ENCODE measurements at regions not wholly inside any gene's neighbourhood (a gene's known extent, or its start where the extent isn't known, plus 50 kb on each side); places are given as distances from the start of the nearest gene placed in this dataset.

DNA sequence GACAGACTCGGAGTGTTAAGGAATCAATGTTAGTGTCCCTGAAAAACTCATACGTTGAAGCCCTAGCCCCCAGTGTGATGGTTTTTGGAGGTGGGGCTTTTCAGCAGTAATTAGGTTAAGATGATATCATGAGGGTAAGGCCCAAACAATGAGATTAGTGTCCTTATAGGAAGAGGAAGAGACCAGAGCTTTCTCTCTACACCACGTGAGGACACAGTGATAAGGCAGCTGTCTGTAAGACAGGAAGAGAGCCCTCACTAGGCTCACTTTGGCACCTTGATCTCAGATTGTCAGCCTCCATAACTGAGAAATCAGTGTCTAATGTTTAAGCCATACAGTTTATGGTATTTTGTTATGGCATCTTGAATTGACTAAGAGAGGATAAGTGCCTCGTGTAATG, 403.2 kb downstream of the NPIPA7 start:
- DNase-seq, result no peak
- Mint-ChIP-seq H3K9me3 (no peaks in the 10 kb centered on the region), H3K27ac (no peak overlapping the region), H3K4me1 (ENCODE audit: low read depth) (no peaks in the 10 kb centered on the region), H3K27me3 (ENCODE audit: low read depth) (peaks cover 3% of the 10 kb centered on the region), H3K4me3 (no peak overlapping the region), H3K36me3 (ENCODE audit: low read depth) (no peaks in the 10 kb centered on the region)
- CTCF ChIA-PET, result no interaction called here
- intact Hi-C loops (cut with micrococcal nuclease), result no loop called here

DNA sequence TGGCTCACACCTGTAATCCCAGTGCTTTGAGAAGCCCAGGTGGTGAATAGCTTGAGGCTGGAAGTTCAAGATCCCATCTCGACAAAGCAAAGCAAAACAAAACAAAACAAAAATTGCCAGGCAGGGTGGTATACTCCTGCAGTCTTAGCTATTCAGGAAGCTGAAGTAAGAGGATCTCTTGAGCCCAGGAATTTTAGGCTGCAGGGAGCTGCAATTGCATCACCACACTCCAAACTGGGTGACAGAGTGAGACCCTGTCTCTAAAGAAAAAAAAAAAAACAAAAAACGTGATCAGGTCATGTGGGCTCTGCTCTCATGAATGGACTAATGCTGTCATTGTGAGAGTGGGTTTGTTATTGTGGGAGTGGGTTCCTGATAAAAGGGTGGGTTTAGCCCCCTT, 409.1 kb downstream of the NPIPA7 start:
- DNase-seq, result no peak
- Mint-ChIP-seq H3K9me3 (peaks cover 7% of the 10 kb centered on the region), H3K4me3 (no peak overlapping the region), H3K27ac (no peak overlapping the region), H3K4me1 (ENCODE audit: low read depth) (no peaks in the 10 kb centered on the region), H3K27me3 (ENCODE audit: low read depth) (peaks cover 5% of the 10 kb centered on the region), H3K36me3 (ENCODE audit: low read depth) (no peaks in the 10 kb centered on the region)
- intact Hi-C loops (cut with micrococcal nuclease), result no loop called here
- CTCF ChIA-PET, result no interaction called here

DNA sequence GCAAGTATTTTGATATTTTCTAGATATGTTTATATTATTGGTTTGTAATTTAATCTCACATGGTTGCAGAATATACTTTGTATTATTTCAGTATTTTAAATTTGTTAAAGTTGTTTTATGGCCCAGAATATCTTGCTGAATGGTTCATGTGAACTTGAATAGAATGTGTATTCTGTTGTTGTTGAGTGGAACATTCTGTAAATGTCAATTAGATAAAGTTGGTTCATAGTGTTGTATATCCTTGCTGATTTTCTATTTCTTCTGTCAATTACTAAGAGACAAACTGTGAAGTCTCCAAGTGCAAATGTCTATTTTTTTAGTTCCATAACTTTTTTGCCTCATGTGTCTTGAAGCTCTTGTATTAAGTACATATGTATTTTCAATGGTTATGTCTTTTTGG, 411.7 kb downstream of the NPIPA7 start:
- H3K4me3 Mint-ChIP-seq, result no peak overlapping the region
- H3K9me3 Mint-ChIP-seq, result peaks cover 7% of the 10 kb centered on the region
- CTCF ChIA-PET, result no interaction called here
- H3K4me1 Mint-ChIP-seq (ENCODE audit: low read depth), result no peaks in the 10 kb centered on the region
- H3K36me3 Mint-ChIP-seq (ENCODE audit: low read depth), result no peaks in the 10 kb centered on the region
- no peak overlapping the region for H3K27ac Mint-ChIP-seq
- peaks cover 8% of the 10 kb centered on the region for H3K27me3 Mint-ChIP-seq (ENCODE audit: low read depth)
- intact Hi-C loops (cut with micrococcal nuclease), result no loop called here
- DNase-seq, result no peak

DNA sequence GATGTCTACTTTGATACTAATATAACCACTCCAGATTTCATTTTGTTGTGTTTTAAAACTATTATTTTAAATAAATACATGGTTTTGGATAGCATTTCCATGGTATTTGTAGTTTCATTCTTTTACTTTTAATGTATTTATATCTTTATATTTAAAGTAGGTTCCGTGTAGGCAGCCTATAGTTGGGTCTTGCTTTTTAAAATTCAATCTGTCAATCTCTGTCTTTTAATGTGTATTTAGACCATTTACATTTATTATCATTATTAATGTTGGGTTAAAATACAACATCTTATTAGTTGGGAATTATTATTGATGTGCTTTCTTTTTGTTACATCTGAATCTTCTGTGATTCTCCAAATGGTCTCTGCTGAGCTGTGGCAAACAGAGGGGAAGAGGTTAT, 412.1 kb downstream of the NPIPA7 start:
- Mint-ChIP-seq H3K4me1 (ENCODE audit: low read depth) (no peaks in the 10 kb centered on the region), H3K27ac (no peak overlapping the region), H3K4me3 (no peak overlapping the region), H3K27me3 (ENCODE audit: low read depth) (peaks cover 8% of the 10 kb centered on the region), H3K9me3 (peaks cover 7% of the 10 kb centered on the region), H3K36me3 (ENCODE audit: low read depth) (no peaks in the 10 kb centered on the region)
- intact Hi-C loops (cut with micrococcal nuclease), result no loop called here
- CTCF ChIA-PET, result no interaction called here
- no peak for DNase-seq

DNA sequence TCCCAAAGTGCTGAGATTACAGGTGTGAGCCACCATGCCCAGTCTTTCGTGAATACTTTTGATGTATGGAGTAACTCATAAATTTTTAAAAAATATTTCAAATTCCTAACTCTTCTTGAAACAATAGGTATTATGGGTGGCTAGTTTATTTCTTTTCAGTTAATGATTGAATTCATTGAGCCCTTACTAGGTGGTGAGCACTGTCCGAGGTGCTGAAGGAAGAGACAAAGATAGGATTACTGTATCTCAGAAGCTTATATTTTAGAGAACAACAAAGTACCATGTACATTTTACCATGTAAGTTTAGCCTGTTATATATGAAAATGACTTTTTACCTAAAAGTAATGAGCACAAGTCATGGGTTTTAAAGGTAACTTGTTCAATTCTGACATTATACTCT, 418.3 kb downstream of the NPIPA7 start:
- peak; percentile 25 for DNase-seq
- Mint-ChIP-seq H3K9me3 (no peaks in the 10 kb centered on the region), H3K27me3 (ENCODE audit: low read depth) (peaks cover 3% of the 10 kb centered on the region), H3K36me3 (ENCODE audit: low read depth) (no peaks in the 10 kb centered on the region), H3K4me3 (no peak overlapping the region), H3K4me1 (ENCODE audit: low read depth) (no peaks in the 10 kb centered on the region), H3K27ac (no peak overlapping the region)
- CTCF ChIA-PET, result no interaction called here
- intact Hi-C loops (cut with micrococcal nuclease), result no loop called here

DNA sequence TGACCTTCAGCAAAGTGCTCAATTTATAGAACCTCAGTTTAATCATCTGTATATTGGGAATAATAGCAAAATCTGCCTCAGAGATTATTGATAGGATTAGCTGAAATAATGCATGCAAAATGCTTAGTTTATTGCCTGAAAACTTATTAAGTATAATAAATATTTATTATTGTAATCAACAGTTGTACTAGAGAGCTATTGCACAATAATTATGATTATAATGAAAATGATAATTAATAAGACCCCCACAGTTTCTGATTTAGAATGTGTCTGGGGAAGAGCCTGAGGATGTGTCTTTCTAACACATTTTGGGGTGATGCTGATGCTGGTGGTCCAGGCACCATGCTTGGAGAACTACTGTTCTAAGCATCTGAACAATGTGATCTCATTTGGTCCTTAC, 419.6 kb downstream of the NPIPA7 start:
- H3K27ac Mint-ChIP-seq, result no peak overlapping the region
- no peaks in the 10 kb centered on the region for H3K36me3 Mint-ChIP-seq (ENCODE audit: low read depth)
- intact Hi-C loops (cut with micrococcal nuclease), result no loop called here
- H3K4me1 Mint-ChIP-seq (ENCODE audit: low read depth), result no peaks in the 10 kb centered on the region
- no peak overlapping the region for H3K4me3 Mint-ChIP-seq
- H3K27me3 Mint-ChIP-seq (ENCODE audit: low read depth), result peaks cover 3% of the 10 kb centered on the region
- CTCF ChIA-PET, result no interaction called here
- DNase-seq, result no peak
- H3K9me3 Mint-ChIP-seq, result no peaks in the 10 kb centered on the region

DNA sequence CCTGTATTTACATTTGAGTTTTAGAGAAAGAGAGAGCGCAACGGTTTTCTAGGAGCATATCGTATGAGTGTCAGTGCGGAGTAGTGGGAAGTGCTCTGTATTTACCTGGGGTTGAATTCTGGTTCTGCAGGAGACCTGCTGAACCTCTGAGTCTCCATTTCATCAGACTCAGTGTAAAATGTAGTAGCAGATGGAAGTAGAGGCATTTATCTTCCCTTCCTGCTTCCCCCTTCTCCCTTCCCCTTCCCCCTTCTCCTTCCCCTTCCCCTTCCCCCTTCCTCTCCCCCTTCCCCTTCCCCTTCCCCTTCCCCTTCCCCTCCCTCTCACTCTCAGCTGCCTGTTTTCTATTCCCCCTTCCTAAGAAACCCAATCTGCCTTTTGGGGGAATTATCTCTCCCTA, 426.9 kb downstream of the NPIPA7 start:
- H3K4me1 Mint-ChIP-seq (ENCODE audit: low read depth), result no peaks in the 10 kb centered on the region
- no peaks in the 10 kb centered on the region for H3K9me3 Mint-ChIP-seq
- no peaks in the 10 kb centered on the region for H3K36me3 Mint-ChIP-seq (ENCODE audit: low read depth)
- no peak overlapping the region for H3K4me3 Mint-ChIP-seq
- intact Hi-C loops (cut with micrococcal nuclease), result no loop called here
- H3K27me3 Mint-ChIP-seq (ENCODE audit: low read depth), result peaks cover 10% of the 10 kb centered on the region
- CTCF ChIA-PET, result interaction anchor here (0.6 kb wide), 1 partner anchor 183 kb away, joined by 3 read pairs; no protein-coding TSS in a partner anchor
- no peak for DNase-seq
- no peak overlapping the region for H3K27ac Mint-ChIP-seq

DNA sequence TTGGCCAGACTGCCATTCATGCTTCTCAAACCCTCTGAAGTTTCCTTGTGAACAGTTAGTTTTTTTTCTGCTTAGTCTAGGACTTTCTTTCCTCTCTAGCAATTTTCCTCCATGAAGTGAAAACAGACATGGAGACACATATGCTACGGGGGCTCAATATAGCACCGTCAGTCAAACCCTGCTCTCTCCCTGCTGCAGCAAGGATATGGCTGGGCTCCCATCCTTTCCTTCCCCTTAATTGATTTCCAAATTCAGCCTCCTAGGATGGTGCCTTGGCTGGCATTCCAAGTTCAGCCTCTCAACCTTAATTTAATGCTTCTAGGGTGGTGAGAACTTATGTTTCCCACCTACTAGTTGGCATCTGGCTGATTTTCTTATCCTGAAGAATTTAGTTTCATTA, 436.7 kb downstream of the NPIPA7 start:
- Mint-ChIP-seq H3K27me3 (ENCODE audit: low read depth) (peaks cover 2% of the 10 kb centered on the region), H3K4me3 (no peak overlapping the region), H3K4me1 (ENCODE audit: low read depth) (no peaks in the 10 kb centered on the region), H3K36me3 (ENCODE audit: low read depth) (no peaks in the 10 kb centered on the region), H3K9me3 (peaks cover 16% of the 10 kb centered on the region), H3K27ac (no peak overlapping the region)
- CTCF ChIA-PET, result no interaction called here
- DNase-seq, result no peak
- intact Hi-C loops (cut with micrococcal nuclease), result no loop called here

DNA sequence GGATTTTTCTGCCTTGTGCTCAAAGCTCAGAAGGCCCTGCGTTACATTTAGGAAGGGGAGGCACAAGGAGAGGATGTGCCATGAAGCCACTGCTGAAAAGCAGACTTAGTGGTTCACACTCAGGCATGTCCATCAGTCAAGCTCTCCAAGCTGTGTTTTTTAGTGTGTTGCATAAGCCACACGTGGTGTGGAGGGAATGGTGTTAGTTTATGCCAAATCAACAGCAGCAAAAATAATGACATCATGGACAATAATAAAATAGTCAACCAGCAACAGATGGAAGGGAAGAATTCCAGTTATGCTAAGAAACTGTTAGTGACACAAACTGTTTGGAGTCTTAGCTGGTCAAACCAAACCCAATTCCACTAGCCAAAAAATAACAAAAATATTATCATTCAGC, 438.3 kb downstream of the NPIPA7 start:
- CTCF ChIA-PET, result no interaction called here
- H3K4me3 Mint-ChIP-seq, result no peak overlapping the region
- H3K9me3 Mint-ChIP-seq, result peaks cover 25% of the 10 kb centered on the region
- no peak for DNase-seq
- no peaks in the 10 kb centered on the region for H3K4me1 Mint-ChIP-seq (ENCODE audit: low read depth)
- H3K27ac Mint-ChIP-seq, result no peak overlapping the region
- intact Hi-C loops (cut with micrococcal nuclease), result no loop called here
- no peaks in the 10 kb centered on the region for H3K36me3 Mint-ChIP-seq (ENCODE audit: low read depth)
- no peaks in the 10 kb centered on the region for H3K27me3 Mint-ChIP-seq (ENCODE audit: low read depth)

DNA sequence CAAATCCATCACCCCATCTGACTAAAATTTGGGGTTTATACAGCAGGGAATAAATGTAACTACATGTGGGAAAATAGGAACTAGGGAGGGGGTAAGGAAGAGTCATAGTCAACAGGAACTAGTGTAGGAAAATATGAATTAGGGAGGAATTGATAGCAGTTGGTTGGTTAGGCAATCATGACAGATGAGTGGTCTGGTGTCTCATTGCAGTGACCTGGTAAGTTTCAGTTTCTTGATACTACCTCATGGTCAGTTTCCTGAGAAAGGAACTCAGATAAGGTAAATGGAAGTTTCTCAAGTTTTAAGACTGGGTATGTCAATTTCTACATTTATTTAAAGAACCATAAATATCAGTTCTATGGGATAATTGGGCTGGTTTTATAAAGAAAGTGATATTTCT, 442.3 kb downstream of the NPIPA7 start:
- peaks cover 4% of the 10 kb centered on the region for H3K27me3 Mint-ChIP-seq (ENCODE audit: low read depth)
- no peaks in the 10 kb centered on the region for H3K36me3 Mint-ChIP-seq (ENCODE audit: low read depth)
- intact Hi-C loops (cut with micrococcal nuclease), result no loop called here
- no peak overlapping the region for H3K4me3 Mint-ChIP-seq
- H3K27ac Mint-ChIP-seq, result no peak overlapping the region
- no peak for DNase-seq
- no peaks in the 10 kb centered on the region for H3K4me1 Mint-ChIP-seq (ENCODE audit: low read depth)
- H3K9me3 Mint-ChIP-seq, result peaks cover 28% of the 10 kb centered on the region
- CTCF ChIA-PET, result no interaction called here

DNA sequence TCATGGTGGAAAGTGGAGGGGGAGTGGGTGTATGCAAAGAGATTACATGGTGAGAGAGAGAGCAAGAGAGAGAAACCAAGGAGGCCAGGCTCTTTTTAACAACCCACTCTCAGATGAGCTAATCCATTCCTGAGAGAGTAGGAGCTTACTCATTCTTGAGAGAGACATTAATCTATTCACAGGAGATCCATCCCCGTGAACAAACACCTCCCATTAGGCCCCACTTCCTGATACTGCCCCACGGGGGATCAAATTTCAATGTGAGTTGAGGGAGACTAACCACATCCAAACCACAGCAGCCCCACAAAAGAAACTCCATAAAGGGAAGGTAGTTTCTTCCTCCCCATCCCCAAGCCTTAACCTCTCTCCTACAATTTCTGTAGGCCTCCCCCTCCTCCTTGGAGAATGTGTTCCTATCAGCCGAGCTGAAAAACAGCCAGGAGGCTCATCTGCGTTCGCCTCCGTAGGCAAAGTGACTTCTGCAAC, 450.0 kb downstream of the NPIPA7 start:
- no peak overlapping the region for H3K4me3 Mint-ChIP-seq
- no peak for DNase-seq
- no peaks in the 10 kb centered on the region for H3K36me3 Mint-ChIP-seq (ENCODE audit: low read depth)
- intact Hi-C loops (cut with micrococcal nuclease), result no loop called here
- H3K27me3 Mint-ChIP-seq (ENCODE audit: low read depth), result peaks cover 14% of the 10 kb centered on the region
- H3K9me3 Mint-ChIP-seq, result peaks cover 3% of the 10 kb centered on the region
- CTCF ChIA-PET, result no interaction called here
- no peak overlapping the region for H3K27ac Mint-ChIP-seq
- H3K4me1 Mint-ChIP-seq (ENCODE audit: low read depth), result no peaks in the 10 kb centered on the region

DNA sequence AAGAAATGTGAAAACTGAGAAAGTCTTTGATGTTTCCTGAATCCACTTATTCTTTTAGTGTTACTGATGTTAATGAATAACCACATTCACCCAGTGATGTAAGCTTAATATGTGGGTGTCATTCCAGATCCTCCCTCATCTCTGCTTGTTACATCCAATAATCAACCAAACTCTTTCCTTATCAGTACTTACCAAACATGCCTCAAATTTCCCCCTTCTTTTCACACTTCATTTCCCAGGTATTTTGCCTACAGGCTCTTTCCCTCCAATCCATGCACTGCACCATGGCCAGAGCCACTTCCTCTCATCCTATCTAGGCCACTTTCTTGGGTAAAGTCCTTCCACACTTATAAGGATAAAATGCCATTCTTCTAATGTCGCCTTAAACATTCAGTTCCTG, 451.5 kb downstream of the NPIPA7 start:
- CTCF ChIA-PET, result no interaction called here
- no peak overlapping the region for H3K27ac Mint-ChIP-seq
- no peak for DNase-seq
- H3K27me3 Mint-ChIP-seq (ENCODE audit: low read depth), result peaks cover 14% of the 10 kb centered on the region
- H3K4me1 Mint-ChIP-seq (ENCODE audit: low read depth), result no peaks in the 10 kb centered on the region
- intact Hi-C loops (cut with micrococcal nuclease), result no loop called here
- no peak overlapping the region for H3K4me3 Mint-ChIP-seq
- peaks cover 4% of the 10 kb centered on the region for H3K9me3 Mint-ChIP-seq
- no peaks in the 10 kb centered on the region for H3K36me3 Mint-ChIP-seq (ENCODE audit: low read depth)

DNA sequence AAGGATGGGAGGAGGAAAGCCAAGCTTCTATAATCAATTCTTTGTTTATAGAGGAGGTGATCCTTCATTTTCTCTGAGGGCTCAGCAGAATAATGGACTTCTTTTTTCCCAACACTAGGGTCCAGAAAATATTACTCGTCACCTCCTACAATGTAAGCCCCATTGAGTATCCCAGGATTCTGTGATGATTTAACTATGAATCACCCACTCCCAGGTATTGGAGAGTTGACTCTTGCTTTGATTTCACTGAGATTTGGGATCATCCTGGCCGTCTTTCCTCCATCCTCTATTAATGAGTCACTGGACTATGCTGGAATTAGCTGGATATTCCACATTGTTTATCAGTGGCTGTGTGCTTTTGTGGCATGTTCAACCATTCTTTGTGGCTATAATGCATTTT, 452.0 kb downstream of the NPIPA7 start:
- H3K36me3 Mint-ChIP-seq (ENCODE audit: low read depth), result no peaks in the 10 kb centered on the region
- peaks cover 10% of the 10 kb centered on the region for H3K27me3 Mint-ChIP-seq (ENCODE audit: low read depth)
- intact Hi-C loops (cut with micrococcal nuclease), result no loop called here
- CTCF ChIA-PET, result no interaction called here
- H3K27ac Mint-ChIP-seq, result no peak overlapping the region
- peaks cover 4% of the 10 kb centered on the region for H3K9me3 Mint-ChIP-seq
- H3K4me1 Mint-ChIP-seq (ENCODE audit: low read depth), result no peaks in the 10 kb centered on the region
- no peak for DNase-seq
- no peak overlapping the region for H3K4me3 Mint-ChIP-seq

DNA sequence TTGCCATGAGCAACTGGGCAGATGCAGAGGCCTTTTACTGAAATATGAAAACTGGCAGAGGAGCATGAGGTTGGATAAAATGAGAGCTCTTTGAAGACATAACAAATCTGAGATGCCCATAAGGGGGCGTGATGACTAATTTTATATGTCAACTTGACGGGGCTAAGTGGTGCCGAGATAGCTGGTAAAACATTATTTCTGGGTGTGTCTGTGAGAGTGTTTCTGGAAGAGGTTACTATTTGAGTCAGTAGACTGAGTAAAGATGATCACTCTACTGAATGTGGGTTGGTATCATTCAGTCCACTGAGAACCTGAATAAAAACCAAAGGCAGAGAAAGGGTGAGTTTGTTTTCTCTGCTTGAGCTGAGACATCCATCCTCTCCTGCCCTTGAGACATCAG, 454.2 kb downstream of the NPIPA7 start:
- H3K27me3 Mint-ChIP-seq (ENCODE audit: low read depth), result peaks cover 12% of the 10 kb centered on the region
- H3K4me3 Mint-ChIP-seq, result no peak overlapping the region
- CTCF ChIA-PET, result no interaction called here
- no peaks in the 10 kb centered on the region for H3K4me1 Mint-ChIP-seq (ENCODE audit: low read depth)
- no peak for DNase-seq
- no peaks in the 10 kb centered on the region for H3K36me3 Mint-ChIP-seq (ENCODE audit: low read depth)
- no peak overlapping the region for H3K27ac Mint-ChIP-seq
- H3K9me3 Mint-ChIP-seq, result peaks cover 4% of the 10 kb centered on the region
- intact Hi-C loops (cut with micrococcal nuclease), result no loop called here
